HEK293T (cell line): ENCODE measurements at regions not wholly inside any gene's neighbourhood (a gene's known extent, or its start where the extent isn't known, plus 50 kb on each side); places are given as distances from the start of the nearest gene placed in this dataset.

Experiments used
- CTCF ChIA-PET: fragments of 350-600 bp; formaldehyde crosslinking; extraction: SDS; loops from one replicate; lab custom pipeline; 2021; ENCODE audit warnings: antibody characterized with exemption, inconsistent platforms; lab: Yijun Ruan, JAX
- POLR2A ChIA-PET: fragments of 350-600 bp; formaldehyde crosslinking; extraction: SDS; loops from one replicate; lab custom pipeline; 2020; ENCODE audit warnings: antibody characterized with exemption, inconsistent platforms; lab: Yijun Ruan, JAX
- DNase-seq: peaks from one replicate; pipeline ENCODE4 v3.0.0; 2012; ENCODE audit warnings: mixed read lengths; ENCODE audit errors: extremely low spot score
- ARNT ChIP-seq: fragments of 450-650 bp; IDR thresholded peaks from 2 replicates; pipeline ENCODE4 v1.6.1; 2017; ENCODE audit warnings: mild to moderate bottlenecking
- BHLHE40 ChIP-seq: fragments of 450-650 bp; IDR thresholded peaks from 2 replicates; pipeline ENCODE4 v1.6.1; 2016; ENCODE audit warnings: mild to moderate bottlenecking, moderate library complexity, borderline replicate concordance
- CTBP1 ChIP-seq: fragments of 450-650 bp; IDR thresholded peaks from 2 replicates; pipeline ENCODE4 v1.6.1; 2016; ENCODE audit warnings: borderline replicate concordance
- ELF4 ChIP-seq: fragments of 450-650 bp; IDR thresholded peaks from 2 replicates; pipeline ENCODE4 v1.6.1; 2017; ENCODE audit warnings: antibody characterized with exemption
- FOXA1 ChIP-seq: fragments of 450-650 bp; IDR thresholded peaks from 2 replicates; pipeline ENCODE4 v1.6.1; 2016; ENCODE audit warnings: mild to moderate bottlenecking
- FOXK2 ChIP-seq: fragments of 450-650 bp; IDR thresholded peaks from 2 replicates; pipeline ENCODE4 v1.6.1; 2016; ENCODE audit warnings: mild to moderate bottlenecking
- FOXM1 ChIP-seq: fragments of 450-650 bp; IDR thresholded peaks from 2 replicates; pipeline ENCODE4 v1.6.1; 2017; ENCODE audit warnings: mild to moderate bottlenecking, borderline replicate concordance
- HDGF ChIP-seq: fragments of 450-650 bp; IDR thresholded peaks from 2 replicates; pipeline ENCODE4 v1.6.1; 2017; ENCODE audit warnings: antibody characterized with exemption, borderline replicate concordance
- L3MBTL2 ChIP-seq: fragments of 450-650 bp; conservative IDR thresholded peaks from 2 replicates; pipeline ENCODE4 v1.6.1; 2016; ENCODE audit warnings: mild to moderate bottlenecking
- LEF1 ChIP-seq: fragments of 450-650 bp; IDR thresholded peaks from 2 replicates; pipeline ENCODE4 v1.6.1; 2017; ENCODE audit warnings: mild to moderate bottlenecking, borderline replicate concordance
- NFRKB ChIP-seq: fragments of 450-650 bp; IDR thresholded peaks from 2 replicates; pipeline ENCODE4 v1.6.1; 2016; ENCODE audit warnings: mild to moderate bottlenecking, moderate library complexity
- PKNOX1 ChIP-seq: fragments of 450-650 bp; IDR thresholded peaks from 2 replicates; pipeline ENCODE4 v1.6.1; 2016
- SP1 ChIP-seq: fragments of 450-650 bp; IDR thresholded peaks from 2 replicates; pipeline ENCODE4 v1.6.1; 2017
- SUZ12 ChIP-seq: fragments of 450-650 bp; IDR thresholded peaks from 2 replicates; pipeline ENCODE4 v1.6.1; 2016; ENCODE audit warnings: mild to moderate bottlenecking
- TARDBP ChIP-seq: fragments of 450-650 bp; IDR thresholded peaks from 2 replicates; pipeline ENCODE4 v1.6.1; 2016
- ZNF384 ChIP-seq: fragments of 450-650 bp; IDR thresholded peaks from 2 replicates; pipeline ENCODE4 v1.6.1; 2016

DNA sequence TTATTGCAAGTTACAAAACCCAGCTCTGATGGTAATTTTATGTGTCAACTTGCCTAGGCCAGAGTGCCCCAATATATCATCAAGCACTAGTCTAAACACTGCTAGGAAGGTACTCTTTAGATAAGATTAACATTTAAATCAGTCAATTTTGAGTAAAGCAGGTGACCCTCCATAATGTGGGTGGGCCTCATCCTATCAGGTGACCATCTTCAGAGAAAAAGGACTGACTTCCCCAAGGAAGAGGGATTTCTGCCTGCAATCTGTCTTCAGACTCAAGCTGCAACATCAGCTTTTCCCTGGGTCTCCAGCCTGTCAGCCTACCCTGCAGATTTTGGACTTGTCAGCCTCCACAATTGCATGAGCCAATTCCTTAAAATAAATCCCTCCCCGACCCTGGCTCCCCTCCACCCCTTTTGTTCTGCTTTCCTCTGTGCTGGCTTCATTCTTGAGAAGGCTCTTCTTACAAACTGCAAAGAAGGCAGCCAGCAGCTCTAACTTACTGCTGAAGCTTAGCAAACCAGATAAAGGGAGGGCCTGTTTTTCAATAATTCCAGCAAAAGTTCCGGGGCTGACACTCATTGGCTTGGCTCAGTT, 56.4 kb upstream of the RUNX3 start:
- TF ChIP-seq NFRKB, result no peak
- no peak for TF ChIP-seq CTBP1
- TF ChIP-seq SP1, result no peak
- TF ChIP-seq ELF4, result no peak
- no peak for TF ChIP-seq SUZ12
- no peak for TF ChIP-seq FOXA1
- no peak for TF ChIP-seq TARDBP
- no peak for TF ChIP-seq ARNT
- TF ChIP-seq HDGF, result no peak
- no peak for TF ChIP-seq BHLHE40
- no peak for TF ChIP-seq LEF1
- no peak for TF ChIP-seq ZNF384
- no peak for TF ChIP-seq L3MBTL2
- no peak for TF ChIP-seq FOXM1
- no peak for TF ChIP-seq PKNOX1
- no peak for TF ChIP-seq FOXK2
- POLR2A ChIA-PET, result no interaction called here
- DNase-seq, result no peak
- CTCF ChIA-PET, result no interaction called here

DNA sequence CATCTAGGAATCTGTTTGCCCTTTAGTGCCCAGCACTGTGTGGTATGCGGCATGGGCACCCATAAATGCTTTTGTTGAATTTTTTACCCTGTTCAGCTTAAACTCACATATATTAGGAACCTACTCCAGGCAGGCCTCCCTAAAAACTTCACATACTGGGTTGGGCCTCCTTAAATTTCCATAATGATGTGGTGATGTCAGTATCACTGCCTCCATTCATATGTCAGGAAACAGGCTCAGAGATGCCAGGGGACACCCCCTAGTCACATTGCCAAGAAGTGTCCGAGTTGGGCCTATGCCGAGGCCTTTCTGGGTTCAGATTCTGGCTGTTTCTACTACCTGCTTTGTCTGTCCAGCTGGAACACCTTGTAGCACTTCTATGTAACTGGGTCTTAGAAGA, 55.7 kb upstream of the RUNX3 start:
- ChIA-PET CTCF (no interaction called here), POLR2A (no interaction called here)
- DNase-seq, result no peak
- TF ChIP-seq TARDBP (no peak), ELF4 (no peak), FOXA1 (no peak), FOXK2 (no peak), FOXM1 (no peak), CTBP1 (no peak), NFRKB (no peak), LEF1 (no peak), ARNT (no peak), HDGF (no peak), ZNF384 (no peak), PKNOX1 (no peak), SP1 (no peak), L3MBTL2 (no peak), BHLHE40 (no peak), SUZ12 (no peak)

DNA sequence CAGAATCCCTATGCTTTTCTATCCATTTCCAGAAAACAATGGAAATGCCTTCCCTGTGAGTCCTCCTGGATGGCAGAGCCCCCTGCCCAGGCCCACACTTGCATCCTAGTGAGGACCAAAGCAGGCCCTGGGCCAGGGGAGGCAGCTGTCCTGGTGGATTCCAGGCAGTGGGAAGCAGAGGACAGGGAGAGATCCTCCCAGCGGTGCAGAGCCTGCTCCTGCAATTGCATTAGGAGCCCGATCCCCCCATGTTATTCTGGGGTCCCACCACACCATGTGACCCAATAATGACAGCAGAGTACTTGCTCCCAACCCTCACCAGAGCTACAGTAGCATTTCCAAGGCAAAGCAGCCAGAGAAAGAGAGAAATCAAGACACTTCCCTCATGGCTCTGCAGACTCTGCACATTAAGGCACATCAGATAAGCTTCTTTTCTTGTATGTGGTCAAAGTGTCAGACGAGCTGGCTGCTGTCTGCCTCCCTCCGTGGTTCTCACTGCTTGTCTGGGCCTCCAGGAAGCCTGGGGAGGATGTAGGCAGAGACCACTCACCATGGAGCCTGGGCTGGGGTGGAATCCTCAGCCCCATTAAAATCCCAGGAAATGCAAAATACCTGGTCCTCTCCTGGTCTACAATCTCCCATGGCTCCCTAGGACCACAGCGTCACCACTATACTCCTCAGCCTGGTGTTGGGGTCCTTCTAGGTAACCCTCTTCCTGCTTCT, 54.9 kb upstream of the RUNX3 start:
- no peak for DNase-seq
- POLR2A ChIA-PET, result no interaction called here
- TF ChIP-seq PKNOX1 (no peak), FOXA1 (no peak), CTBP1 (no peak), L3MBTL2 (no peak), TARDBP (no peak), LEF1 (no peak), FOXK2 (no peak), SP1 (no peak), NFRKB (no peak)
- CTCF ChIA-PET, result no interaction called here

DNA sequence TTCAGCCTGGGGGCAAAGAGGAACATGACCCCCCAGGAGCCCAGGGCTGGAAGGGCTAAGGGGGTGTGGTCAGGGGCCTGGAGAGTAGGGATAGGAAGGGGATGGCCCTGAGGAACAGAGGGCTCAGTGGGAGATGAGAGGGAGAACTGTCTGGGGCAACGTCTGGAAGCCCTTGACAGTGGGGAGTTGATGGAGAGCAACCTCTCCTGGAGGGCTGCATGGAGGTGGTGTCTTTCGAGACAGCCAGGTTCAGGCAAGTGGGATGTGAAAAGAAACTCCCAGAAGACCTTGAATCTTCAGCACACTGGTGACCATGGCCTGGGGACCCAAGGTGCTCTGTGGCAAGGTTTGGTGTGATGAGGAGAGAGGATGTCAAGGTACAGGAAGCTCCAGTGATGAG, 54.2 kb upstream of the RUNX3 start:
- no peak for DNase-seq
- TF ChIP-seq BHLHE40, result no peak
- no peak for TF ChIP-seq SUZ12
- no peak for TF ChIP-seq TARDBP
- TF ChIP-seq ZNF384, result no peak
- TF ChIP-seq ELF4, result no peak
- CTCF ChIA-PET, result no interaction called here
- POLR2A ChIA-PET, result no interaction called here

DNA sequence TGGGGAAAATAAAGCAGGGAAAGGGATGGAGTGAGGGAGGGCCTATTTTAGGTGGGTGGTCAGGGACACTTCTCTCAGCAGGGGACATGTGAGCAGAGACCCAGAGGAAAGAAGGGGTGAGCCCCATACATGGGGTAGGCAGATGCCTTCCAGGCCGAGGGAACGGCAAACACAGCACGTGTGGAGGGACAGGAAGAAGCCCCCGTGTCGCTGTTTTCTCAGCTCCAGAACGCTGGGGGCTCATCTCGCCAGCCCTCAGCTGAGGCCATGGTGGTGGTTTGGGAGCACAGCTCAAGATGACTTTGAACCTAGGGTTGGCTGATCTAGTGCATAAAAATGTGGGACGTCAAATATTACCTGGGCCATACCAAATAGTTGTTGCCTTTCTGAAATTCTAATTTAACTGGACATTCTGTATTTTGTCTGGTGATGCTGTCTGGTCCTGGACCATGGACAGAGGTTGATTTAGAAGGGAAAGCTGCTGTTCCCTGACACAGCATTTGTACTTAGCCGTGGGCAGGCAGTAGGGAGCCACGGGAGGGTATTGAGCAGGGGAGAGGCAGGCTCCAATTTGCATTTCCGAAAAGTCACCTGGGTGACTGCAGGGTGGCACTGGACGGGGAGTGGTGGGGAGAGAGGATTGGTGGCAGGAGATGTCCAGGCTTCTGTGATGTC, 53.1 kb upstream of the RUNX3 start:
- no peak for DNase-seq
- TF ChIP-seq BHLHE40, result no peak
- TF ChIP-seq SUZ12, result no peak
- no peak for TF ChIP-seq ELF4
- no peak for TF ChIP-seq PKNOX1
- TF ChIP-seq CTBP1, result no peak
- TF ChIP-seq ZNF384, result no peak
- TF ChIP-seq HDGF, result no peak
- TF ChIP-seq ARNT, result no peak
- ChIA-PET POLR2A (no interaction called here), CTCF (interaction anchor here (0.6 kb wide), 1 partner anchor 52 kb away, joined by 3 read pairs; no protein-coding TSS in a partner anchor)
